H1 (cell line): ENCODE measurements at regions not wholly inside any gene's neighbourhood (a gene's known extent, or its start where the extent isn't known, plus 50 kb on each side); places are given as distances from the start of the nearest gene placed in this dataset.

Experiments
- CTCF ChIA-PET: fragments of 300-600 bp; sonication (Branson Sonifier 250); formaldehyde crosslinking; loops from one replicate; lab custom pipeline; 2021; ENCODE audit not compliant: partially characterized antibody; lab: Charles Lee
- POLR2A ChIA-PET: fragments of 300-600 bp; sonication (Branson Sonifier 250); formaldehyde crosslinking; loops from one replicate; lab custom pipeline; 2021; ENCODE audit warnings: inconsistent platforms; ENCODE audit not compliant: partially characterized antibody; lab: Charles Lee
- DNase-seq, 2 experiments: peaks; one replicate each; pipeline versions ENCODE4 v3.0.0 to v3.0.0-alpha.2; 2010 to 2022; ENCODE audit warnings: low spot score in 2 of 2, low read depth in 1 of 2, mixed read lengths in 1 of 2
- FAIRE-seq: peaks from 2 replicates; lab custom pipeline; 2011; peaks lifted over from hg19 to GRCh38; lab: Jason Lieb, UNC
- H2AFZ ChIP-seq: 2 replicates; pipeline ENCODE4 v1.8.1; 2012; ENCODE audit warnings: low read length, inconsistent platforms
- H2AK5ac ChIP-seq: 2 replicates; pipeline ENCODE4 v1.6.1; 2013; ENCODE audit warnings: low read depth, low read length
- H2BK120ac ChIP-seq: replicated peaks from 2 replicates; pipeline ENCODE3; 2013; ENCODE audit warnings: low read depth, low read length, inconsistent platforms
- H2BK12ac ChIP-seq: 2 replicates; pipeline ENCODE4 v1.6.1; 2013; ENCODE audit warnings: low read depth, low read length
- H2BK15ac ChIP-seq: 2 replicates; pipeline ENCODE4 v1.6.1; 2013; ENCODE audit warnings: low read length
- H2BK20ac ChIP-seq: 2 replicates; pipeline ENCODE4 v1.6.1; 2013; ENCODE audit warnings: low read length
- H2BK5ac ChIP-seq: 2 replicates; pipeline ENCODE4 v1.6.1; 2013; ENCODE audit warnings: low read depth, low read length
- H3K14ac ChIP-seq: 2 replicates; pipeline ENCODE4 v1.6.1; 2013; ENCODE audit warnings: inconsistent platforms; ENCODE audit not compliant: insufficient read length
- H3K18ac ChIP-seq: 2 replicates; pipeline ENCODE4 v1.6.1; 2013; ENCODE audit warnings: low read length; ENCODE audit errors: extremely low read depth
- H3K23ac ChIP-seq: 2 replicates; pipeline ENCODE4 v1.6.1; 2013; ENCODE audit warnings: inconsistent platforms; ENCODE audit not compliant: insufficient read length
- H3K23me2 ChIP-seq: 2 replicates; pipeline ENCODE4 v1.6.1; 2013; ENCODE audit warnings: low read depth, low read length
- H3K27ac ChIP-seq: 2 replicates; pipeline ENCODE4 v1.6.1; 2011; ENCODE audit warnings: low read depth, low read length, inconsistent platforms
- H3K27me3 ChIP-seq, 4 experiments: replicated peaks in 1 of 4; 1 replicate in 1 of 4; 2 replicates in 3 of 4; pipeline versions ENCODE4 v1.6.1 to v1.8.1; 2011 to 2013; ENCODE audit warnings: low read length in 3 of 4, mild to moderate bottlenecking in 3 of 4, inconsistent platforms in 2 of 4, mixed read lengths in 2 of 4, moderate library complexity in 1 of 4; ENCODE audit not compliant: control insufficient read depth in 3 of 4, insufficient read depth in 3 of 4; ENCODE audit errors: extremely low read depth in 1 of 4
- H3K36me3 ChIP-seq, 4 experiments: 2 replicates each; pipeline versions ENCODE4 v1.6.1 to v1.8.1; 2011 to 2013; ENCODE audit warnings: mild to moderate bottlenecking in 4 of 4, low read length in 3 of 4, moderate library complexity in 2 of 4, control low read depth in 1 of 4, inconsistent platforms in 1 of 4; ENCODE audit not compliant: insufficient read depth in 4 of 4, control insufficient read depth in 2 of 4
- H3K4ac ChIP-seq: replicated peaks from 2 replicates; pipeline ENCODE3; 2013; ENCODE audit warnings: low read length, low read depth, mixed read lengths, inconsistent platforms; ENCODE audit not compliant: insufficient read length
- H3K4me1 ChIP-seq, 4 experiments: replicated peaks in 1 of 4; 1 replicate in 1 of 4; 2 replicates in 3 of 4; pipeline versions ENCODE4 v1.6.1 to v1.8.1; 2011 to 2013; ENCODE audit warnings: low read length in 3 of 4, inconsistent platforms in 2 of 4, mixed read lengths in 1 of 4; ENCODE audit not compliant: insufficient read depth in 4 of 4, control insufficient read depth in 3 of 4
- H3K4me2 ChIP-seq, 2 experiments: 2 replicates each; pipeline versions ENCODE4 v1.6.1 to v1.8.1; 2011 to 2013; ENCODE audit warnings: low read depth in 2 of 2, low read length in 2 of 2, control low read depth in 1 of 2, inconsistent platforms in 1 of 2, mild to moderate bottlenecking in 1 of 2; ENCODE audit not compliant: insufficient read depth in 1 of 2
- H3K4me3 ChIP-seq, 4 experiments: fragments of 200-600, 300-600 bp in 1 of 4; sonication (generic), shearing (Covaris generic), sonication (Bioruptor Twin) in 1 of 4; 2 replicates each; pipeline versions ENCODE4 v1.5.1 to v1.8.1; 2011 to 2016; ENCODE audit warnings: low read length in 4 of 4, low read depth in 3 of 4, control low read depth in 2 of 4, inconsistent platforms in 2 of 4, mild to moderate bottlenecking in 2 of 4, mixed read lengths in 1 of 4, moderate library complexity in 1 of 4; ENCODE audit not compliant: insufficient read depth in 2 of 4; ENCODE audit errors: extremely low read depth in 1 of 4
- H3K56ac ChIP-seq: replicated peaks from 2 replicates; pipeline ENCODE3; 2013; ENCODE audit warnings: low read depth, mild to moderate bottlenecking, mixed read lengths, low read length, inconsistent platforms; ENCODE audit not compliant: insufficient read length
- H3K79me1 ChIP-seq: 2 replicates; pipeline ENCODE4 v1.6.1; 2013; ENCODE audit warnings: low read depth, low read length, control low read depth
- H3K79me2 ChIP-seq, 2 experiments: 2 replicates each; pipeline versions ENCODE4 v1.6.1 to v1.8.1; 2012 to 2013; ENCODE audit warnings: low read length in 2 of 2, mild to moderate bottlenecking in 2 of 2, inconsistent platforms in 1 of 2; ENCODE audit not compliant: insufficient read depth in 2 of 2, control insufficient read depth in 1 of 2
- H3K9ac ChIP-seq, 4 experiments: replicated peaks in 1 of 4; 1 replicate in 1 of 4; 2 replicates in 3 of 4; pipeline versions ENCODE4 v1.6.1 to v1.8.1; 2011 to 2013; ENCODE audit warnings: low read depth in 3 of 4, low read length in 3 of 4, control low read depth in 2 of 4, mild to moderate bottlenecking in 2 of 4, moderate library complexity in 2 of 4, inconsistent platforms in 1 of 4; ENCODE audit errors: extremely low read depth in 1 of 4
- H3K9me3 ChIP-seq, 2 experiments: 2 replicates each; pipeline versions ENCODE4 v1.6.1 to v1.8.1; 2012 to 2013; ENCODE audit warnings: mild to moderate bottlenecking in 2 of 2, moderate library complexity in 2 of 2, control low read depth in 1 of 2, inconsistent platforms in 1 of 2, low read depth in 1 of 2, low read length in 1 of 2, mixed read lengths in 1 of 2; ENCODE audit not compliant: insufficient read depth in 2 of 2
- H4K20me1 ChIP-seq, 2 experiments: replicated peaks in 1 of 2; 2 replicates each; pipeline versions ENCODE3 to v1.8.1; 2011 to 2013; ENCODE audit warnings: inconsistent platforms in 2 of 2, low read length in 2 of 2, mild to moderate bottlenecking in 1 of 2; ENCODE audit not compliant: insufficient read depth in 2 of 2, control insufficient read depth in 1 of 2
- H4K5ac ChIP-seq: 2 replicates; pipeline ENCODE4 v1.6.1; 2013; ENCODE audit warnings: low read length, low read depth, mixed read lengths, inconsistent platforms; ENCODE audit not compliant: insufficient read length
- H4K8ac ChIP-seq: 2 replicates; pipeline ENCODE4 v1.8.0; 2013; ENCODE audit warnings: mild to moderate bottlenecking, moderate library complexity, low read length, inconsistent platforms; ENCODE audit not compliant: insufficient read depth; ENCODE audit errors: extremely low read depth
- H4K91ac ChIP-seq: replicated peaks from 2 replicates; pipeline ENCODE3; 2013; ENCODE audit warnings: low read length, mixed read lengths, inconsistent platforms; ENCODE audit not compliant: insufficient read length
- BCL11A ChIP-seq, 2 experiments: IDR thresholded peaks; one replicate each; pipeline ENCODE4 v1.6.1; 2011; ENCODE audit warnings: low read depth in 2 of 2, low read length in 2 of 2, mild to moderate bottlenecking in 2 of 2
- CREB1 ChIP-seq: IDR thresholded peaks from 2 replicates; pipeline ENCODE4 v1.6.1; 2012; ENCODE audit warnings: inconsistent platforms
- CTBP2 ChIP-seq: IDR thresholded peaks from 2 replicates; pipeline ENCODE4 v1.7.0; 2011; ENCODE audit warnings: borderline replicate concordance, mild to moderate bottlenecking, moderate library complexity, mixed read lengths, low read length; ENCODE audit not compliant: insufficient read depth, insufficient read length
- EGR1 ChIP-seq: IDR thresholded peaks from 2 replicates; pipeline ENCODE4 v1.6.1; 2011; ENCODE audit warnings: low read depth, low read length, borderline replicate concordance
- FOSL1 ChIP-seq: IDR thresholded peaks from 2 replicates; pipeline ENCODE4 v1.6.1; 2011; ENCODE audit warnings: mild to moderate bottlenecking, low read depth, low read length, moderate library complexity; ENCODE audit not compliant: insufficient read depth
- HDAC6 ChIP-seq: IDR thresholded peaks from one replicate; pipeline ENCODE4 v1.7.1; 2012; ENCODE audit warnings: low read depth, mild to moderate bottlenecking, inconsistent platforms, low read length, moderate library complexity
- JUN ChIP-seq: IDR thresholded peaks from 2 replicates; pipeline ENCODE4 v1.6.1; 2011; ENCODE audit warnings: low read depth, mild to moderate bottlenecking, improper control_type of control experiment, low read length
- PHF8 ChIP-seq: fragments of 200-600 bp; sonication (generic); conservative IDR thresholded peaks from 2 replicates; pipeline ENCODE4 v1.7.1; 2012; ENCODE audit warnings: low read depth, mild to moderate bottlenecking, inconsistent platforms, low read length, moderate library complexity
- RAD21 ChIP-seq, 2 experiments: IDR thresholded peaks in 1 of 2; conservative IDR thresholded peaks in 1 of 2; 2 replicates each; pipeline ENCODE4 v1.6.1; 2011; ENCODE audit warnings: low read depth in 2 of 2, low read length in 2 of 2, improper control_type of control experiment in 1 of 2, inconsistent platforms in 1 of 2, mild to moderate bottlenecking in 1 of 2, moderate library complexity in 1 of 2
- SIN3A ChIP-seq, 2 experiments: IDR thresholded peaks in 1 of 2; conservative IDR thresholded peaks in 1 of 2; 2 replicates each; pipeline ENCODE4 v1.6.1; 2011 to 2012; ENCODE audit warnings: low read length in 2 of 2, improper control_type of control experiment in 1 of 2, low read depth in 1 of 2, mild to moderate bottlenecking in 1 of 2
- SIX5 ChIP-seq: IDR thresholded peaks from 2 replicates; pipeline ENCODE4 v1.6.1; 2011; ENCODE audit warnings: mild to moderate bottlenecking, low read depth, low read length
- TAF7 ChIP-seq: optimal IDR thresholded peaks from 2 replicates; pipeline ENCODE3; 2011; ENCODE audit warnings: low read depth, mild to moderate bottlenecking, inconsistent platforms, low read length, moderate library complexity, borderline replicate concordance
- TCF12 ChIP-seq: IDR thresholded peaks from 2 replicates; pipeline ENCODE4 v1.6.1; 2011; ENCODE audit warnings: low read depth, mild to moderate bottlenecking, low read length
- TEAD4 ChIP-seq: IDR thresholded peaks from 2 replicates; pipeline ENCODE4 v1.6.1; 2012; ENCODE audit warnings: low read depth, low read length, inconsistent platforms, mixed read lengths
- YY1 ChIP-seq: IDR thresholded peaks from 2 replicates; pipeline ENCODE4 v1.6.1; 2011; ENCODE audit warnings: low read depth, mild to moderate bottlenecking, low read length
- WGBS, 2 experiments: shearing (Covaris generic) in 1 of 2; methylation state at CpG; one replicate each; pipeline versions ENCODE4 v1.1.6 to v1.1.7; 2013 to 2015; ENCODE audit warnings: low lambda C conversion rate in 2 of 2, mixed read lengths in 2 of 2, inconsistent platforms in 1 of 2, low coverage in 1 of 2, missing lambda C conversion rate in 1 of 2; ENCODE audit not compliant: insufficient replicate concordance in 2 of 2, insufficient coverage in 1 of 2, insufficient read length in 1 of 2; ENCODE audit errors: extremely low coverage in 1 of 2, missing lambda C conversion rate in 1 of 2; 5-methylcytosine and 5-hydroxymethylcytosine counted together

- WGBS, 2 experiments = 93% methylated on average over 1 of the region's 1 CpG; no CpG with 5 or more reads in 1 of the 2 experiments
- H4K20me1 ChIP-seq = no peaks in the 10 kb centered on the region
- FAIRE-seq = no peak
- no peak overlapping the region for H2BK12ac ChIP-seq
- H3K79me2 ChIP-seq = no peaks in the 10 kb centered on the region
- H2BK5ac ChIP-seq = no peak overlapping the region
- no peak overlapping the region for H2BK15ac ChIP-seq
- H3K27me3 ChIP-seq = no peaks in the 10 kb centered on the region
- no peak overlapping the region for H3K4me3 ChIP-seq
- H3K27ac ChIP-seq = no peak overlapping the region
- no peaks in the 10 kb centered on the region for H3K9me3 ChIP-seq
- no peaks in the 10 kb centered on the region for H3K79me1 ChIP-seq
- H4K5ac ChIP-seq = no peak overlapping the region
- H2BK120ac ChIP-seq = no peak overlapping the region
- no peaks in the 10 kb centered on the region for H3K23me2 ChIP-seq
- no peak overlapping the region for H3K14ac ChIP-seq
- no peak overlapping the region for H2AFZ ChIP-seq
- no peak overlapping the region for H3K4me2 ChIP-seq
- H2AK5ac ChIP-seq = no peak overlapping the region
- no peaks in the 10 kb centered on the region for H3K4me1 ChIP-seq
- CTCF ChIA-PET = interaction anchor here (0.6 to 1.6 kb wide), 4 partner anchors 12 to 191 kb away, joined by 3 to 5 read pairs (median 4); no protein-coding TSS in a partner anchor
- no peak overlapping the region for H3K9ac ChIP-seq
- no peak overlapping the region for H3K56ac ChIP-seq
- no peak overlapping the region for H2BK20ac ChIP-seq
- POLR2A ChIA-PET = no interaction called here
- H4K8ac ChIP-seq = no peak overlapping the region
- no peak for DNase-seq
- no peak overlapping the region for H4K91ac ChIP-seq
- no peak overlapping the region for H3K23ac ChIP-seq
- no peak overlapping the region for H3K4ac ChIP-seq
- H3K36me3 ChIP-seq = no peaks in the 10 kb centered on the region
- no peak overlapping the region for H3K18ac ChIP-seq
- no peak for TF ChIP-seq JUN
- no peak for TF ChIP-seq RAD21 (IDR thresholded peaks at IDR 0.05 in 1 of 2, conservative IDR thresholded peaks at IDR 0.05 in 1 of 2; ENCODE audit: low read depth in 2 of 2, low read length in 2 of 2)
- no peak for TF ChIP-seq TCF12
- TF ChIP-seq TAF7 = no peak
- no peak for TF ChIP-seq BCL11A (IDR thresholded peaks at IDR 0.05; ENCODE audit: low read depth in 2 of 2, low read length in 2 of 2)
- TF ChIP-seq EGR1 = no peak
- no peak for TF ChIP-seq CTBP2
- TF ChIP-seq SIX5 = no peak
- no peak for TF ChIP-seq TEAD4
- no peak for TF ChIP-seq SIN3A (conservative IDR thresholded peaks at IDR 0.05 in 1 of 2, IDR thresholded peaks at IDR 0.05 in 1 of 2; ENCODE audit: low read depth in 1 of 2, low read length in 2 of 2)
- no peak for TF ChIP-seq YY1
- TF ChIP-seq HDAC6 = no peak
- no peak for TF ChIP-seq CREB1
- no peak for TF ChIP-seq FOSL1
- no peak for TF ChIP-seq PHF8
Observed at GRCh38 chr3:190252080-190252479, 70.2 kb downstream of the CLDN1 start.
